ENCODE measurements at regions not wholly inside any gene's neighbourhood (a gene's known extent, or its start where the extent isn't known, plus 50 kb on each side); places are given as distances from the start of the nearest gene placed in this dataset.

DNA sequence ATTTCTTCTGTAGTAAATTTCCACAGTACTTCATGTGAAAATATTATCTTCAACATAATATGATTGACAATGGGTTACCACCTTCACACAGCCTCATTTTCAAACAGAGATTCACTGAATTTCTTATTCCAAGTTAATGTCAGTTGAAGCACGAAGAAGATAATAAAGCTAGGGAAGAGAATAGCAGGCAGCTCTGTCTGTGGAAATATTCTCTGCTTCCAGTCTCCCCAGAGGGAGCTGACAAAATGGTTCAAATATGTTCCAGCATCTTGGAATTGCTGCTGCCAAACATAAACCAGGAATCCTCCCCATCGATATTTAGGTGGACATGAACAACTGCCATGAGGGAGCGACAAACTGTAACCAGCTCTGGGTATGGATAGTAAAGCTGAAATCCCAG, 224.8 kb downstream of the GJA1 start:
- TF ChIP-seq POLR2A (IDR thresholded peaks at IDR 0.05; ENCODE audit: low read length): no peak
- TF ChIP-seq GATA1 (IDR thresholded peaks at IDR 0.05; ENCODE audit: low read depth, low read length): no peak

Measured in erythroblast (primary cell).